Erythroblast (primary cell): ENCODE measurements at regions not wholly inside any gene's neighbourhood (a gene's known extent, or its start where the extent isn't known, plus 50 kb on each side); places are given as distances from the start of the nearest gene placed in this dataset.
"Not testable (repeated sequence)": the region's sequence is repeated elsewhere in the genome, so short reads cannot be mapped to it uniquely, and the experiment has no call there.

Source experiments
- DNase-seq, 2 experiments: peaks; one replicate each; lab custom pipeline; 2025; lab: John Stamatoyannopoulos, UW
- GATA1 ChIP-seq: IDR thresholded peaks from 2 replicates; pipeline ENCODE4 v1.6.1; 2011; ENCODE audit warnings: low read depth, mild to moderate bottlenecking, control low read depth, low read length, moderate library complexity
- POLR2A ChIP-seq: IDR thresholded peaks from 2 replicates; pipeline ENCODE4 v1.6.1; 2011; ENCODE audit warnings: mild to moderate bottlenecking, low read length

GRCh38 chr17:31738996-31739699 is 119.9 kb downstream of the COPRS start:
- TF ChIP-seq POLR2A (no peak), GATA1 (no peak)
- DNase-seq, result no peak

GRCh38 chr17:31738488-31738887 is 120.6 kb downstream of the COPRS start:
- DNase-seq, result no peak
- TF ChIP-seq GATA1 (no peak), POLR2A (no peak)

DNA sequence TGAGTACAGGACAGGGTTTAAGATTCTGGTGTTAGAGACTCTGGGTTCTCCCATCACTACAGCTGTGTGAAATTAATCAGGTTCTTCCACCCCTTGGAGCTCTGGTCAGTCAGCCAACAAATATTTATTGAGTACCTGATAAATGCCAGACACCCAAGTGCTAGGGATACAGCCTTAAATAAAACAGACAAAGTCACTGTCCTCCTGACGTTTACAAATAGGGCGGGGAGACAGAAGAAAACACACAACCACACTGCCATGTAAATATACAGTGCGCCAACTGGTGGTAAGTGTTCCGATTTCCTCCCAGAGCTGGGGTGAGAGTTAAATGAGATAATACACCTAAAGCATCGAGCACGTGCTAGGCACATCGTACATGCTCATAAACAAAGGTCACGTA is 121.0 kb downstream of the COPRS start:
- TF ChIP-seq POLR2A, result no peak
- TF ChIP-seq GATA1, result no peak
- no peak for DNase-seq

DNA sequence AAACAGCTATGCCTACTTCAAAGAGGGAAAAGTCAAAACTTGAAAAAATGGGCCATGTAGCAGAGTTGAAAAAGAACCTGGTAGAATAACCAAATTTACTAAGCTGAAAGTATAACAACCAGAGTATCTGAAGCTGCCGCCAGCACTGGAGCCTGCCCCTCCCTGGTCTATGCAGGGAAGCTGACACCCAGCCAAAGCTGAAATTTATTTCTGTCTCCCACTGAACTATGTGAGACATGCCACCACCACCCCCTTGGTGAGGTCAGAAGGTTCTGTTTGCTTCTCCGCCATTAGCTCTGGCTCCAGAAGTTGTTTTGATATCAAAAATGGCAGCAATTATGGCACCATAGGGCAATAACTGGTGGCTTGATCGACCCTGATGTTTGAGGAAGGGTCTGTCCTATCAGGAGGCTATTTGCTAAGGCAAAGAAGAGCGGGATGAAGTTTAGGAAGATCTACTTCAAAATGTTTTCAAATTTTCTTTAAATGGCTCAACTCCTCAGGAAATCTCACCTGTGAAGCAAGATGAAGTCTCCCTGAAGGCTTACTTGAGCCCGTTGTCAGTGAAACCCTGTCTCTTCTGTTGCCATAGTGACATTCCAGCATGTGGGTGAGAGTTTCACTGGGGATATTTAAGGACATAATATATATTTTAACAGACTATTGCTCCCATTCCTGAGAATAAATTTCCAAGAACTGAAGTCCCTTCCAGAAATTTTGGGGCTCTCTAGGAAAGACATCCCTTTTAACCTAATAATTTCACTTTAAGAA is 122.0 kb downstream of the COPRS start:
- TF ChIP-seq POLR2A, result no peak
- no peak for TF ChIP-seq GATA1
- no peak for DNase-seq

DNA sequence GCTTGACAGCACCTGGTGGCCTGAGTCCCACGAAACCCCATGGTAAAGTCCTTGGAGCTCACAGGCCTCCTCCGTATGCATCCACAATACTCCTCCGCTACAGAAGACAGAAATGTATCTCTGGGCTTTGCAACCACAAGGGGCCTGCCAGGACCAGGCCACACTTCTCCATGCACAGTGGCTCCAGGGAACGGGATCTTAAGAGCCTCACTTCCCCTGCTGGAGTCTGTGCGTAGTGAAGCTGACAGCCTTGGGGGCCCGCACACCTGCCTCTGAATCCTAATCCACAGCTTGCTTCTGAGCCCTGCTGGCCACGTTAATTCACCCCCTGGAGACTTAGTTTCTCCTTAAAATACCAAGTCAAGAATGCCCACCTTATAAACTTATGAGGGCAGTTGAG is 125.7 kb downstream of the COPRS start:
- no peak for DNase-seq
- TF ChIP-seq POLR2A (no peak), GATA1 (no peak)

DNA sequence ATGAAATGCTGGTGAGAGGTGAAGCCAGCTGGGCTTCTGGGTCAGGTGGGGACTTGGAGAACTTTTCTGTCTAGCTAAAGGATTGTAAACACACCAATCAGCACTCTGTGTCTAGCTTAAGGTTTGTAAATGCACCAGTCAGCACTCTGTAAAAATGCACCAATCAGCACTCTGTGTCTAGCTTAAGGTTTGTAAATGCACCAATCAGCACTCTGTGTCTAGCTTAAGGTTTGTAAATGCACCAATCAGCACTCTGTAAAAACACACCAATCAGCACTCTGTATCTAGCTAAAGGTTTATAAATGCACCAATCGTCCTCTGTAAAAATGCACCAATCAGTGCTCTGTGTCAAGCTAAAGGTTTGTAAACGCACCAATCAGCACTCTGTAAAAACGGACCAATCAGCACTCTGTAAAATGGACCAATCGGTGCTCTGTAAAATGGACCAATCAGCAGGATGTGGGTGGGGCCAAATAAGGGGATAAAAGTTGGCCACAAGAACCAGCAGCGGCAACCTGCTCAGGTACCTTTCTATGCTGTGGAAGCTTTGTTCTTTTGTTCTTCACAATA is 127.4 kb downstream of the COPRS start:
- not testable (repeated sequence) for DNase-seq

DNA sequence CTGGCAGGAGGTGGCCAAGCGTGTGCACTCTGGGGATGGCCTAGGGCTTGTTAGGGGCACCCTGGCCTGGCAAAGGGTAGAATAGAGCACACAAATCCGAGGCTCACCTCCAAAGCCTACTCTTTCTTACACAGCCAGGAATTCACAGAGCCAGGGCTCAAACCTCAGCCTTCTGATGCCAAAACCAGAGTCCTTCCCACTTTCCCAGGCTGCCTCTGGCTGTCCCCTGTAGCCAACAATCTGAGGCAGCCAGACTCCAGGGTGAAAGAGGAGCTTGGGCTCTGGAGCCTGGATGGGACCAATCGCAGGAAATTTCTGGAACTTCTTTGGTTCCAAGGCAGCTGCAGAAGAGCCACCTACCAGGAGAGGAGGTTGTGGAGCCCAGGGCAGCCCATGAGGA is 127.9 kb downstream of the COPRS start:
- TF ChIP-seq POLR2A (no peak), GATA1 (no peak)
- DNase-seq, result no peak

DNA sequence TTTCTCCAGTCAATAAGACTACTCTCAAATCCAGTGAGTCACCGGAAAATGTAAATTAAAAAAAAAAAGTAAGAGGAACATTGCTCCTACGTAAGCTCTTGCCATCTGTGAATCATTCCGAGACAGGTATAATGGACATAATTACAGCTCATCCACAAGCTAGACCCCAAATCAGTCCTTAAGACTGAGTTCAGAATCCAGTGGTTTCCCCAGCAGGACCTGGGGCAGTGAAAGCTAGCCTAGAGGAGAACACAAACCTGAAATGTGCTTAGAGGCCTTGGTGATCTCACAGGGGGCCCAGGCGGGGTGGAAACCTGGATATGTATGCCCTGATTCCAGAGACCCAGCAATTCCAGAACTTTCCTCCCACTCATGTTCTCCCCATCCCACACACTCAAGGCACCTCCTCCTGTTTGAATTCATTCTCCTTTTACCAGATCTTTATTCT is 132.0 kb downstream of the COPRS start:
- no peak for DNase-seq

DNA sequence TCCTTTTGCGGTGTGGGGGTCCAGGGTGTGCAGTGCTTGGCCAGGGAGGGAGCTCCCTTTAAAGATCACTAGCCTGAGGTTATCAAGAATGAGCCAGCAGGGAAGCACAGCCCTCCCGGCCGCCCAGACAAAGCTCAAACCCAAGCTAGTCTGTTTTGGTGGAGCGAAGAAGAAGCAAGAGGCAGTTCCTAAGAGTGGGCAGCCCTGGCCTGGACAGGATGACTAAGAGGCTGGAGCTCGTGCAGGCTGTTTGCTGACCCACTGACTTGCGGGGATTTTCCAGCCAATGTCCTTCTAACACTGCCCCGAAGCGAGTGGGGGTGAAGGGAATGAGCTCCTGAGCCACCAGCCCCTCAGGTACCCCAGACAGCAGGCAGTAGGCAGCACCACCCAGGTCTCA is 134.4 kb downstream of the COPRS start:
- no peak for TF ChIP-seq GATA1
- DNase-seq, result no peak

More for the DNA sequence above, 132.0 kb downstream of the COPRS start:
- no peak for TF ChIP-seq GATA1
- TF ChIP-seq POLR2A, result no peak

GRCh38 chr17:31724026-31724425 is 135.0 kb downstream of the COPRS start:
- DNase-seq, result no peak
- TF ChIP-seq GATA1 (no peak), POLR2A (no peak)

- no peak for DNase-seq
- TF ChIP-seq GATA1 (no peak), POLR2A (no peak)
Measured at GRCh38 chr17:31722251-31723056, 136.6 kb downstream of the COPRS start.

GRCh38 chr17:31721291-31722025 is 137.6 kb downstream of the COPRS start:
- TF ChIP-seq POLR2A (no peak), GATA1 (no peak)
- no peak for DNase-seq

GRCh38 chr17:31717251-31717650 is 141.8 kb downstream of the COPRS start:
- DNase-seq, result not testable (repeated sequence)
